HepG2 (cell line): ENCODE measurements at regions not wholly inside any gene's neighbourhood (a gene's known extent, or its start where the extent isn't known, plus 50 kb on each side); places are given as distances from the start of the nearest gene placed in this dataset.

Experiments used
- ATAC-seq: fragments of 200-7000 bp; cut with Tn5 transposase; 3 replicates; pipeline ENCODE4 v1.9.1; 2020; ENCODE audit warnings: mild to moderate bottlenecking, moderate library complexity
- BruUV-seq: library from RNA; stranded (reverse); fragments of 400-500 nt; replicated peaks from 2 replicates; lab custom pipeline; 2021; lab: Mats Ljungman, UMichigan
- CTCF ChIA-PET: fragments of 300-600 bp; formaldehyde crosslinking; extraction: SDS; loops from one replicate; lab custom pipeline; 2021; ENCODE audit warnings: low total read pairs, inconsistent platforms, low intra/inter-chr PET ratio; lab: Yijun Ruan, JAX
- POLR2A ChIA-PET: fragments of 350-600 bp; sonication (Branson Sonifier 250); formaldehyde crosslinking; loops from one replicate; lab custom pipeline; 2020; ENCODE audit warnings: antibody characterized with exemption, inconsistent platforms; lab: Yijun Ruan, JAX
- DNase-seq: peaks from one replicate; pipeline ENCODE4 v3.0.0-alpha.2; 2015; ENCODE audit warnings: low spot score
- FAIRE-seq: peaks from 3 replicates; lab custom pipeline; 2011; peaks lifted over from hg19 to GRCh38; lab: Jason Lieb, UNC
- H2AFZ ChIP-seq: one replicate; pipeline ENCODE4 v1.6.1; 2011; ENCODE audit warnings: low read length, inconsistent platforms
- H3K27ac ChIP-seq: fragments of 300-600 bp; 3 replicates; pipeline ENCODE4 v1.8.0; 2011; ENCODE audit warnings: mixed run types, mild to moderate bottlenecking, mixed read lengths, low read length, inconsistent platforms; ENCODE audit not compliant: insufficient read depth; ENCODE audit errors: extremely low read length
- H3K27me3 ChIP-seq, 2 experiments: fragments of 200-600 bp in 1 of 2; 2 replicates in 1 of 2; 3 replicates in 1 of 2; pipeline versions ENCODE4 v1.6.0 to v1.8.0; 2011; ENCODE audit warnings: low read length in 2 of 2, mild to moderate bottlenecking in 2 of 2, moderate library complexity in 2 of 2, inconsistent platforms in 1 of 2; ENCODE audit not compliant: insufficient read depth in 2 of 2, control insufficient read depth in 1 of 2
- H3K36me3 ChIP-seq, 2 experiments: fragments of 200-600 bp in 1 of 2; replicated peaks in 1 of 2; 2 replicates in 1 of 2; 3 replicates in 1 of 2; pipeline versions ENCODE4 v1.5.1 to v1.8.0; 2011; ENCODE audit warnings: low read length in 2 of 2, inconsistent platforms in 1 of 2; ENCODE audit not compliant: insufficient read depth in 2 of 2, control insufficient read depth in 1 of 2
- H3K4me1 ChIP-seq: 2 replicates; pipeline ENCODE4 v1.5.1; 2012; ENCODE audit warnings: low read length, inconsistent platforms; ENCODE audit not compliant: insufficient read depth
- H3K4me2 ChIP-seq: 2 replicates; pipeline ENCODE4 v1.6.0; 2011; ENCODE audit warnings: low read depth, low read length, inconsistent platforms
- H3K4me3 ChIP-seq, 3 experiments: fragments of 200-600 bp in 1 of 3; sonication (generic), shearing (Covaris generic) in 1 of 3; replicated peaks in 1 of 3; 2 replicates each; pipeline ENCODE4 v1.5.1; 2011 to 2016; ENCODE audit warnings: low read length in 3 of 3, inconsistent platforms in 2 of 3, low read depth in 2 of 3, mild to moderate bottlenecking in 2 of 3, control low read depth in 1 of 3, mixed read lengths in 1 of 3; ENCODE audit not compliant: insufficient read depth in 1 of 3
- H3K79me2 ChIP-seq: one replicate; pipeline ENCODE4 v1.6.1; 2011; ENCODE audit warnings: low read length, inconsistent platforms; ENCODE audit not compliant: insufficient read depth
- H3K9ac ChIP-seq: 2 replicates; pipeline ENCODE4 v1.6.0; 2011; ENCODE audit warnings: mild to moderate bottlenecking, low read depth, low read length, inconsistent platforms; ENCODE audit not compliant: insufficient read depth
- H3K9me3 ChIP-seq: 2 replicates; pipeline ENCODE4 v1.5.1; 2012; ENCODE audit warnings: mild to moderate bottlenecking, low read length
- H4K20me1 ChIP-seq: 2 replicates; pipeline ENCODE4 v1.6.0; 2011; ENCODE audit warnings: inconsistent platforms, mild to moderate bottlenecking, low read length, moderate library complexity; ENCODE audit not compliant: insufficient read depth
- DMTF1 ChIP-seq: sonication (generic); formaldehyde crosslinking; IDR thresholded peaks from 2 replicates; pipeline ENCODE4 v1.4.0; 2020; ENCODE audit warnings: mild to moderate bottlenecking, missing genetic modification reagents
- DNMT3B ChIP-seq: conservative IDR thresholded peaks from 2 replicates; pipeline ENCODE4 v1.6.1; 2016; ENCODE audit warnings: missing biosample characterization, control low read depth
- DZIP1 ChIP-seq: sonication (generic); formaldehyde crosslinking; IDR thresholded peaks from 2 replicates; pipeline ENCODE4 v1.5.0; 2020; ENCODE audit warnings: mild to moderate bottlenecking, missing genetic modification reagents
- PAX8 ChIP-seq: sonication (generic); formaldehyde crosslinking; IDR thresholded peaks from 2 replicates; pipeline ENCODE4 v1.8.0; 2022; ENCODE audit warnings: mild to moderate bottlenecking, missing genetic modification reagents, borderline replicate concordance
- ZC3H13 ChIP-seq: sonication (generic); formaldehyde crosslinking; IDR thresholded peaks from 2 replicates; pipeline ENCODE4 v1.8.1; 2023; ENCODE audit warnings: mild to moderate bottlenecking, missing genetic modification reagents, moderate library complexity
- ZKSCAN5 ChIP-seq: sonication (generic); formaldehyde crosslinking; IDR thresholded peaks from 2 replicates; pipeline ENCODE4 v1.5.1; 2020; ENCODE audit warnings: mild to moderate bottlenecking, missing genetic modification reagents
- ZKSCAN8 ChIP-seq: IDR thresholded peaks from 2 replicates; pipeline ENCODE4 v1.6.1; 2016; ENCODE audit warnings: borderline replicate concordance, missing genetic modification reagents, missing compliant biosample characterization
- ZMYM4 ChIP-seq: sonication (generic); formaldehyde crosslinking; IDR thresholded peaks from 2 replicates; pipeline ENCODE4 v1.8.1; 2023; ENCODE audit warnings: mild to moderate bottlenecking, missing genetic modification reagents
- ZNF136 ChIP-seq: sonication (generic); formaldehyde crosslinking; IDR thresholded peaks from 2 replicates; pipeline ENCODE4 v1.8.1; 2022; ENCODE audit warnings: low read depth, mild to moderate bottlenecking, moderate library complexity, missing genetic modification reagents
- ZNF17 ChIP-seq: sonication (generic); formaldehyde crosslinking; IDR thresholded peaks from 2 replicates; pipeline ENCODE4 v1.5.0; 2020; ENCODE audit warnings: mild to moderate bottlenecking, missing genetic modification reagents
- ZNF3 ChIP-seq: IDR thresholded peaks from 2 replicates; pipeline ENCODE4 v1.7.0; 2017; ENCODE audit warnings: inconsistent platforms
- ZNF766 ChIP-seq: sonication (generic); formaldehyde crosslinking; IDR thresholded peaks from 2 replicates; pipeline ENCODE4 v1.5.0; 2020; ENCODE audit warnings: missing genetic modification reagents, borderline replicate concordance
- ZNF788 ChIP-seq: sonication (generic); formaldehyde crosslinking; IDR thresholded peaks from 2 replicates; pipeline ENCODE4 v1.5.0; 2020; ENCODE audit warnings: mild to moderate bottlenecking, missing genetic modification reagents, borderline replicate concordance
- WGBS: methylation state at CpG from one replicate; pipeline ENCODE4 v1.1.6; 2017; ENCODE audit warnings: low lambda C conversion rate; 5-methylcytosine and 5-hydroxymethylcytosine counted together
- in situ Hi-C: cut with HindIII; loops from 2 replicates; pipeline ENCODE4 v1.10.0; 2017; ENCODE audit warnings: low pct_unique_long_range_greater_than_20kb; ENCODE audit not compliant: extremely low pct_ligation_motif_present
- intact Hi-C: fragments of 100-400 bp; cut with micrococcal nuclease; formaldehyde crosslinking; loops from one replicate; pipeline ENCODE4 v1.10.0; 2022; ENCODE audit not compliant: unreplicated experiment

GRCh38 chr6:170156448-170157375 is 134.2 kb downstream of the DLL1 start:
- Histone ChIP-seq H3K4me3 (no peak overlapping the region), H3K79me2 (no peaks in the 10 kb centered on the region), H3K4me2 (no peak overlapping the region), H3K4me1 (0 out of 2 replicates have a peak, but pooled peaks cover 7% of the 10 kb centered on the region), H4K20me1 (no peaks in the 10 kb centered on the region), H3K36me3 (no peaks in the 10 kb centered on the region), H3K27me3 (peaks cover 7 to 53% of the 10 kb centered on the region in 2 experiments), H3K27ac (no peak overlapping the region), H3K9me3 (no peaks in the 10 kb centered on the region), H2AFZ (no peak overlapping the region), H3K9ac (no peak overlapping the region)
- POLR2A ChIA-PET = no interaction called here
- 24% methylated on average over 18 of the region's 34 CpGs for WGBS
- in situ Hi-C loops = no loop called here
- CTCF ChIA-PET = no interaction called here
- intact Hi-C loops = no loop called here
- ATAC-seq (no peak), DNase-seq (no peak), FAIRE-seq (no peak)
- BruUV-seq = no TSS peak
- TF ChIP-seq ZKSCAN5 (no peak), PAX8 (CRISPR knock-in tag) (no peak), ZNF788 (no peak), DMTF1 (CRISPR knock-in tag) (no peak), ZNF766 (CRISPR knock-in tag) (no peak), DNMT3B (CRISPR knock-in tag) (no peak), ZKSCAN8 (CRISPR knock-in tag) (no peak), ZMYM4 (CRISPR knock-in tag) (no peak), ZNF136 (CRISPR knock-in tag) (no peak), ZNF3 (CRISPR knock-in tag) (no peak), ZC3H13 (CRISPR knock-in tag) (no peak), ZNF17 (no peak), DZIP1 (CRISPR knock-in tag) (no peak)
